Epithelial cell of proximal tubule (primary cell): ENCODE measurements at regions not wholly inside any gene's neighbourhood (a gene's known extent, or its start where the extent isn't known, plus 50 kb on each side); places are given as distances from the start of the nearest gene placed in this dataset.

Source experiments
- DNase-seq: peaks from one replicate; pipeline ENCODE4 v3.0.0-alpha.2; 2011; ENCODE audit warnings: low read depth
- H3K4me3 ChIP-seq: 2 replicates; pipeline ENCODE4 v1.5.1; 2011; ENCODE audit warnings: low read depth, mild to moderate bottlenecking, low read length
- CTCF ChIP-seq: conservative IDR thresholded peaks from 2 replicates; pipeline ENCODE4 v1.5.1; 2012; ENCODE audit warnings: low read depth, mild to moderate bottlenecking, low read length

GRCh38 chr7:41052736-41053135, 650.2 kb downstream of the INHBA start:
- no peak overlapping the region for H3K4me3 ChIP-seq
- no peak for TF ChIP-seq CTCF
- DNase-seq: no peak

- TF ChIP-seq CTCF: no peak
- no peak overlapping the region for H3K4me3 ChIP-seq
- no peak for DNase-seq
These were observed 650.7 kb downstream of the INHBA start for GRCh38 chr7:41052201-41052600.

GRCh38 chr7:41051535-41051934, 651.4 kb downstream of the INHBA start:
- TF ChIP-seq CTCF: no peak
- H3K4me3 ChIP-seq: no peak overlapping the region
- DNase-seq: no peak

- TF ChIP-seq CTCF: no peak
- H3K4me3 ChIP-seq: no peak overlapping the region
- DNase-seq: no peak
These were observed 651.8 kb downstream of the INHBA start for GRCh38 chr7:41051062-41051461.

- no peak overlapping the region for H3K4me3 ChIP-seq
- TF ChIP-seq CTCF: no peak
- DNase-seq: no peak
These were observed 654.1 kb downstream of the INHBA start for GRCh38 chr7:41048771-41049170.

- no peak for TF ChIP-seq CTCF
- no peak for DNase-seq
- no peak overlapping the region for H3K4me3 ChIP-seq
These were observed 655.1 kb downstream of the INHBA start for GRCh38 chr7:41047789-41048191.

GRCh38 chr7:41047211-41047610, 655.7 kb downstream of the INHBA start:
- no peak for DNase-seq
- no peak overlapping the region for H3K4me3 ChIP-seq
- no peak for TF ChIP-seq CTCF
